Endothelial cell (in vitro differentiated cells): ENCODE measurements at regions not wholly inside any gene's neighbourhood (a gene's known extent, or its start where the extent isn't known, plus 50 kb on each side); places are given as distances from the start of the nearest gene placed in this dataset.

Experiments used
- DNase-seq: peaks from one replicate; pipeline ENCODE4 v3.0.0; 2021; ENCODE audit warnings: low spot score
- H3K27ac Mint-ChIP-seq: one replicate; pipeline ENCODE4 v1.8.0; 2021; ENCODE audit warnings: mixed read lengths, inconsistent platforms; ENCODE audit not compliant: unreplicated experiment
- H3K27me3 Mint-ChIP-seq: one replicate; pipeline ENCODE4 v1.8.0; 2021; ENCODE audit warnings: mild to moderate bottlenecking, moderate library complexity, mixed read lengths, inconsistent platforms; ENCODE audit not compliant: unreplicated experiment
- H3K36me3 Mint-ChIP-seq: one replicate; pipeline ENCODE4 v1.8.0; 2021; ENCODE audit warnings: mild to moderate bottlenecking, low read depth, mixed read lengths, inconsistent platforms; ENCODE audit not compliant: unreplicated experiment
- H3K4me1 Mint-ChIP-seq: one replicate; pipeline ENCODE4 v1.8.0; 2021; ENCODE audit warnings: mild to moderate bottlenecking, mixed read lengths, inconsistent platforms; ENCODE audit not compliant: unreplicated experiment
- H3K4me3 Mint-ChIP-seq: one replicate; pipeline ENCODE4 v1.8.0; 2021; ENCODE audit warnings: mild to moderate bottlenecking, mixed read lengths, inconsistent platforms; ENCODE audit not compliant: unreplicated experiment
- H3K9me3 Mint-ChIP-seq: one replicate; pipeline ENCODE4 v1.8.0; 2021; ENCODE audit warnings: mixed read lengths, inconsistent platforms; ENCODE audit not compliant: unreplicated experiment
- TF ChIP-seq, protein P1 (sequence below): fragments of 200-600 bp; sonication (generic); IDR thresholded peaks from one replicate; pipeline ENCODE4 v1.5.0; 2021; ENCODE audit warnings: antibody characterized with exemption; ENCODE audit not compliant: unreplicated experiment

GRCh38 chr5:108529381-108529780, 147.5 kb upstream of the FBXL17 start:
- Mint-ChIP-seq H3K27me3 (peaks cover 11% of the 10 kb centered on the region), H3K36me3 (peaks cover 10% of the 10 kb centered on the region), H3K4me3 (no peak overlapping the region), H3K4me1 (peaks cover 2% of the 10 kb centered on the region), H3K9me3 (no peaks in the 10 kb centered on the region), H3K27ac (no peak overlapping the region)
- DNase-seq = no peak
- TF ChIP-seq, protein P1, sequence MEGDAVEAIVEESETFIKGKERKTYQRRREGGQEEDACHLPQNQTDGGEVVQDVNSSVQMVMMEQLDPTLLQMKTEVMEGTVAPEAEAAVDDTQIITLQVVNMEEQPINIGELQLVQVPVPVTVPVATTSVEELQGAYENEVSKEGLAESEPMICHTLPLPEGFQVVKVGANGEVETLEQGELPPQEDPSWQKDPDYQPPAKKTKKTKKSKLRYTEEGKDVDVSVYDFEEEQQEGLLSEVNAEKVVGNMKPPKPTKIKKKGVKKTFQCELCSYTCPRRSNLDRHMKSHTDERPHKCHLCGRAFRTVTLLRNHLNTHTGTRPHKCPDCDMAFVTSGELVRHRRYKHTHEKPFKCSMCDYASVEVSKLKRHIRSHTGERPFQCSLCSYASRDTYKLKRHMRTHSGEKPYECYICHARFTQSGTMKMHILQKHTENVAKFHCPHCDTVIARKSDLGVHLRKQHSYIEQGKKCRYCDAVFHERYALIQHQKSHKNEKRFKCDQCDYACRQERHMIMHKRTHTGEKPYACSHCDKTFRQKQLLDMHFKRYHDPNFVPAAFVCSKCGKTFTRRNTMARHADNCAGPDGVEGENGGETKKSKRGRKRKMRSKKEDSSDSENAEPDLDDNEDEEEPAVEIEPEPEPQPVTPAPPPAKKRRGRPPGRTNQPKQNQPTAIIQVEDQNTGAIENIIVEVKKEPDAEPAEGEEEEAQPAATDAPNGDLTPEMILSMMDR = no peak

- TF ChIP-seq, protein P1 = no peak
- peaks cover 10% of the 10 kb centered on the region for H3K36me3 Mint-ChIP-seq
- H3K27me3 Mint-ChIP-seq = peaks cover 9% of the 10 kb centered on the region
- no peaks in the 10 kb centered on the region for H3K9me3 Mint-ChIP-seq
- H3K4me3 Mint-ChIP-seq = no peak overlapping the region
- H3K4me1 Mint-ChIP-seq = peaks cover 2% of the 10 kb centered on the region
- no peak overlapping the region for H3K27ac Mint-ChIP-seq
- no peak for DNase-seq
Observed at GRCh38 chr5:108528655-108529054, 146.8 kb upstream of the FBXL17 start.

- H3K4me3 Mint-ChIP-seq = no peak overlapping the region
- no peaks in the 10 kb centered on the region for H3K9me3 Mint-ChIP-seq
- H3K27me3 Mint-ChIP-seq = peaks cover 3% of the 10 kb centered on the region
- no peak overlapping the region for H3K27ac Mint-ChIP-seq
- no peaks in the 10 kb centered on the region for H3K36me3 Mint-ChIP-seq
- peaks cover 16% of the 10 kb centered on the region for H3K4me1 Mint-ChIP-seq
- TF ChIP-seq, protein P1 = no peak
- DNase-seq = no peak
Observed at GRCh38 chr5:108524564-108524963, 142.7 kb upstream of the FBXL17 start.

- TF ChIP-seq, protein P1 = no peak
- Mint-ChIP-seq H3K4me1 (peaks cover 24% of the 10 kb centered on the region), H3K36me3 (no peaks in the 10 kb centered on the region), H3K27me3 (peaks cover 3% of the 10 kb centered on the region), H3K27ac (no peak overlapping the region), H3K9me3 (no peaks in the 10 kb centered on the region), H3K4me3 (no peak overlapping the region)
- no peak for DNase-seq
Observed at GRCh38 chr5:108523360-108523759, 141.5 kb upstream of the FBXL17 start.

DNA sequence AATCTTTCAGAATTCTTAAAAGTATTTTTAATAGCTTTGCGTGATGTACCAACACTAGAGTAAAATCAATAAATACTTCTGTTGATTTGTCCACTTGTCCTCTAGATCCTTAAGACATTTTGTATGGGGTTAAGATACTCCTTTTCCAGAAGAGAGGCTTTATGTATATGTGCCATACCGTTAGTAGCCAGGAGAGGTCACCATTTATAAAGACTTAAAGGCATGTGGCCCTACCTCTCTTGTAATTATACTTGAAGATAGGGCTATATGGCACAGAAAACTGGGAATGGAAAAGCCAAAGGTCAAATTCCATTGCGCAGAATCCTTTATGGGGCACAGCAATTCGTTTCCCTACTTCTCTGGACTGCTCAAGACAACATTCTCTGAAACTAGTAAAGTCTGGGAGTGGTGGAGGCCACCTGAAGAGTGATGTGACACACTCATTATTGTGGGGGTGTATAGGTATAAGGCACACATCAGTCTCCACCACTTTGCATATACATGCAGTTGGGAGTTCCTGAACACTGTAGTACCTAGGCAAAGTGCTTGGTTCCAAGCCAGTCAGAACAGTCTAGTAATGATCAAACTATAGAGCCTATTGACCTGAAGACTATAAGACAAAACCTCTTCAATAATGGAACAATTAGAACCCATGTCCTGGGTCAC, 140.1 kb upstream of the FBXL17 start:
- peak overlapping the region; percentile 84 for H3K27ac Mint-ChIP-seq
- peak; percentile 62 for DNase-seq

More for the DNA sequence above, 140.1 kb upstream of the FBXL17 start:
- Mint-ChIP-seq H3K4me3 (no peak overlapping the region), H3K36me3 (no peaks in the 10 kb centered on the region), H3K4me1 (peaks cover 26% of the 10 kb centered on the region), H3K27me3 (peaks cover 3% of the 10 kb centered on the region), H3K9me3 (no peaks in the 10 kb centered on the region)
- TF ChIP-seq, protein P1 = peak; percentile 72
